ENCODE measurements at regions not wholly inside any gene's neighbourhood (a gene's known extent, or its start where the extent isn't known, plus 50 kb on each side); places are given as distances from the start of the nearest gene placed in this dataset.

DNA sequence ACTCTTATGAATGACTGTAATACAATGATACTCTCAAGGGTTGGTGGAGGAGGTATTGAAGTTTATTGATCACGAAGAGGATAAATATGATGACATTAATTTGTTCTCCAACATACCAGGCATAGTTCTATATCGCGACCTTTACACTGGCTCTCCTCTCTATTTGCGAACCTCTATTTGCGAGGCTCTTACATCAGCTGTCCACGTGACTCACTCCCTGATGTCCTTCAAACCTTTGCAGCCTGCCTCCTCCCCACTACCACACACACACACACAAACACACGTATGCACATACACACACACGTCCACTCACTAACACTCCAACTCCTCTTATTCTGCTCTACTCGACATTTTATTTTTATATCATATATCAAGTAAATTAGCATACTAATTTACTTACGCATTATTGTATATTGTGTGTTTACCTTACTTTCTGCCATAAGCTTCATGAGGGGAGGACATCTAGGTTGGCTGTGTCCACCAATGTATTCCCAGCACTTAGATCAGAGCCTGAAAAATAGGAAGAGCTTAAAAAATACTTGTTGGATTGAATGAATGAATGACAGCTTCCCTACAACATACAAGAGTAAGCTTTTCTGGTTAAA, 53.3 kb upstream of the TNFRSF21 start (continued):
- TF ChIP-seq GPN1 (CRISPR knock-in tag; IDR thresholded peaks at IDR 0.05; ENCODE audit: borderline replicate concordance) = no peak
- TF ChIP-seq FOXO1 (CRISPR knock-in tag; IDR thresholded peaks at IDR 0.05) = peak; percentile 53; the same call in 1 of the 2 replicates
- peak; percentile 41; the same call in 1 of the 2 replicates for TF ChIP-seq FOXA1 (IDR thresholded peaks at IDR 0.05)
- TF ChIP-seq FOXA1 (CRISPR knock-in tag; IDR thresholded peaks at IDR 0.05) = peak; percentile 73; the same call in 1 of the 2 replicates
- TF ChIP-seq, protein P1, sequence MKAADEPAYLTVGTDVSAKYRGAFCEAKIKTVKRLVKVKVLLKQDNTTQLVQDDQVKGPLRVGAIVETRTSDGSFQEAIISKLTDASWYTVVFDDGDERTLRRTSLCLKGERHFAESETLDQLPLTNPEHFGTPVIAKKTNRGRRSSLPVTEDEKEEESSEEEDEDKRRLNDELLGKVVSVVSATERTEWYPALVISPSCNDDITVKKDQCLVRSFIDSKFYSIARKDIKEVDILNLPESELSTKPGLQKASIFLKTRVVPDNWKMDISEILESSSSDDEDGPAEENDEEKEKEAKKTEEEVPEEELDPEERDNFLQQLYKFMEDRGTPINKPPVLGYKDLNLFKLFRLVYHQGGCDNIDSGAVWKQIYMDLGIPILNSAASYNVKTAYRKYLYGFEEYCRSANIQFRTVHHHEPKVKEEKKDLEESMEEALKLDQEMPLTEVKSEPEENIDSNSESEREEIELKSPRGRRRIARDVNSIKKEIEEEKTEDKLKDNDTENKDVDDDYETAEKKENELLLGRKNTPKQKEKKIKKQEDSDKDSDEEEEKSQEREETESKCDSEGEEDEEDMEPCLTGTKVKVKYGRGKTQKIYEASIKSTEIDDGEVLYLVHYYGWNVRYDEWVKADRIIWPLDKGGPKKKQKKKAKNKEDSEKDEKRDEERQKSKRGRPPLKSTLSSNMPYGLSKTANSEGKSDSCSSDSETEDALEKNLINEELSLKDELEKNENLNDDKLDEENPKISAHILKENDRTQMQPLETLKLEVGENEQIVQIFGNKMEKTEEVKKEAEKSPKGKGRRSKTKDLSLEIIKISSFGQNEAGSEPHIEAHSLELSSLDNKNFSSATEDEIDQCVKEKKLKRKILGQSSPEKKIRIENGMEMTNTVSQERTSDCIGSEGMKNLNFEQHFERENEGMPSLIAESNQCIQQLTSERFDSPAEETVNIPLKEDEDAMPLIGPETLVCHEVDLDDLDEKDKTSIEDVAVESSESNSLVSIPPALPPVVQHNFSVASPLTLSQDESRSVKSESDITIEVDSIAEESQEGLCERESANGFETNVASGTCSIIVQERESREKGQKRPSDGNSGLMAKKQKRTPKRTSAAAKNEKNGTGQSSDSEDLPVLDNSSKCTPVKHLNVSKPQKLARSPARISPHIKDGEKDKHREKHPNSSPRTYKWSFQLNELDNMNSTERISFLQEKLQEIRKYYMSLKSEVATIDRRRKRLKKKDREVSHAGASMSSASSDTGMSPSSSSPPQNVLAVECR (CRISPR knock-in tag; IDR thresholded peaks at IDR 0.05; ENCODE audit: borderline replicate concordance) = no peak
- TF ChIP-seq, protein P2, sequence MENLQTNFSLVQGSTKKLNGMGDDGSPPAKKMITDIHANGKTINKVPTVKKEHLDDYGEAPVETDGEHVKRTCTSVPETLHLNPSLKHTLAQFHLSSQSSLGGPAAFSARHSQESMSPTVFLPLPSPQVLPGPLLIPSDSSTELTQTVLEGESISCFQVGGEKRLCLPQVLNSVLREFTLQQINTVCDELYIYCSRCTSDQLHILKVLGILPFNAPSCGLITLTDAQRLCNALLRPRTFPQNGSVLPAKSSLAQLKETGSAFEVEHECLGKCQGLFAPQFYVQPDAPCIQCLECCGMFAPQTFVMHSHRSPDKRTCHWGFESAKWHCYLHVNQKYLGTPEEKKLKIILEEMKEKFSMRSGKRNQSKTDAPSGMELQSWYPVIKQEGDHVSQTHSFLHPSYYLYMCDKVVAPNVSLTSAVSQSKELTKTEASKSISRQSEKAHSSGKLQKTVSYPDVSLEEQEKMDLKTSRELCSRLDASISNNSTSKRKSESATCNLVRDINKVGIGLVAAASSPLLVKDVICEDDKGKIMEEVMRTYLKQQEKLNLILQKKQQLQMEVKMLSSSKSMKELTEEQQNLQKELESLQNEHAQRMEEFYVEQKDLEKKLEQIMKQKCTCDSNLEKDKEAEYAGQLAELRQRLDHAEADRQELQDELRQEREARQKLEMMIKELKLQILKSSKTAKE (CRISPR knock-in tag; IDR thresholded peaks at IDR 0.05; ENCODE audit: borderline replicate concordance) = no peak
- TF ChIP-seq ZNF101 (CRISPR knock-in tag; IDR thresholded peaks at IDR 0.05; ENCODE audit: borderline replicate concordance, low read depth) = no peak
- TF ChIP-seq NFYC (CRISPR knock-in tag; IDR thresholded peaks at IDR 0.05) = no peak
- TF ChIP-seq, protein P3, sequence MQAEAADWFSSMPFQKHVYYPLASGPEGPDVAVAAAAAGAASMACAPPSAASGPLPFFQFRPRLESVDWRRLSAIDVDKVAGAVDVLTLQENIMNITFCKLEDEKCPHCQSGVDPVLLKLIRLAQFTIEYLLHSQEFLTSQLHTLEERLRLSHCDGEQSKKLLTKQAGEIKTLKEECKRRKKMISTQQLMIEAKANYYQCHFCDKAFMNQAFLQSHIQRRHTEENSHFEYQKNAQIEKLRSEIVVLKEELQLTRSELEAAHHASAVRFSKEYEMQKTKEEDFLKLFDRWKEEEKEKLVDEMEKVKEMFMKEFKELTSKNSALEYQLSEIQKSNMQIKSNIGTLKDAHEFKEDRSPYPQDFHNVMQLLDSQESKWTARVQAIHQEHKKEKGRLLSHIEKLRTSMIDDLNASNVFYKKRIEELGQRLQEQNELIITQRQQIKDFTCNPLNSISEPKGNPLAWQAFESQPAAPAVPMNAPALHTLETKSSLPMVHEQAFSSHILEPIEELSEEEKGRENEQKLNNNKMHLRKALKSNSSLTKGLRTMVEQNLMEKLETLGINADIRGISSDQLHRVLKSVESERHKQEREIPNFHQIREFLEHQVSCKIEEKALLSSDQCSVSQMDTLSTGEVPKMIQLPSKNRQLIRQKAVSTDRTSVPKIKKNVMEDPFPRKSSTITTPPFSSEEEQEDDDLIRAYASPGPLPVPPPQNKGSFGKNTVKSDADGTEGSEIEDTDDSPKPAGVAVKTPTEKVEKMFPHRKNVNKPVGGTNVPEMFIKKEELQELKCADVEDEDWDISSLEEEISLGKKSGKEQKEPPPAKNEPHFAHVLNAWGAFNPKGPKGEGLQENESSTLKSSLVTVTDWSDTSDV (CRISPR knock-in tag; IDR thresholded peaks at IDR 0.05) = no peak
- TF ChIP-seq, protein P4, sequence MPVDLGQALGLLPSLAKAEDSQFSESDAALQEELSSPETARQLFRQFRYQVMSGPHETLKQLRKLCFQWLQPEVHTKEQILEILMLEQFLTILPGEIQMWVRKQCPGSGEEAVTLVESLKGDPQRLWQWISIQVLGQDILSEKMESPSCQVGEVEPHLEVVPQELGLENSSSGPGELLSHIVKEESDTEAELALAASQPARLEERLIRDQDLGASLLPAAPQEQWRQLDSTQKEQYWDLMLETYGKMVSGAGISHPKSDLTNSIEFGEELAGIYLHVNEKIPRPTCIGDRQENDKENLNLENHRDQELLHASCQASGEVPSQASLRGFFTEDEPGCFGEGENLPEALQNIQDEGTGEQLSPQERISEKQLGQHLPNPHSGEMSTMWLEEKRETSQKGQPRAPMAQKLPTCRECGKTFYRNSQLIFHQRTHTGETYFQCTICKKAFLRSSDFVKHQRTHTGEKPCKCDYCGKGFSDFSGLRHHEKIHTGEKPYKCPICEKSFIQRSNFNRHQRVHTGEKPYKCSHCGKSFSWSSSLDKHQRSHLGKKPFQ (CRISPR knock-in tag; IDR thresholded peaks at IDR 0.05; ENCODE audit: insufficient replicate concordance) = no peak
- TF ChIP-seq RXRA (CRISPR knock-in tag; IDR thresholded peaks at IDR 0.05) = no peak; the same call in 1 of the 2 replicates
- TF ChIP-seq ZNF292 (CRISPR knock-in tag; IDR thresholded peaks at IDR 0.05; ENCODE audit: borderline replicate concordance, low read depth) = no peak
- TF ChIP-seq HOXA9 (CRISPR knock-in tag; IDR thresholded peaks at IDR 0.05; ENCODE audit: borderline replicate concordance) = no peak
- peak; percentile 76; the same call in 1 of the 2 replicates for TF ChIP-seq SSRP1 (CRISPR knock-in tag; IDR thresholded peaks at IDR 0.05)
- peak; percentile 60; the same call in 1 of the 2 replicates for TF ChIP-seq KDM6A (CRISPR knock-in tag; IDR thresholded peaks at IDR 0.05; ENCODE audit: low read depth)
- TF ChIP-seq SP2 (CRISPR knock-in tag; IDR thresholded peaks at IDR 0.05) = no peak
- TF ChIP-seq RCOR2 (CRISPR knock-in tag; IDR thresholded peaks at IDR 0.05) = no peak
- no peak for TF ChIP-seq PHF20 (CRISPR knock-in tag; IDR thresholded peaks at IDR 0.05)
- TF ChIP-seq SOX6 (IDR thresholded peaks at IDR 0.05) = no peak
- peak; percentile 95 for TF ChIP-seq SOX6 (CRISPR knock-in tag; IDR thresholded peaks at IDR 0.05)
- peak; percentile 61; the same call in 1 of the 2 replicates for TF ChIP-seq FOXP1 (IDR thresholded peaks at IDR 0.05)
- TF ChIP-seq FOXP1 (CRISPR knock-in tag; IDR thresholded peaks at IDR 0.05) = peak; percentile 48; the same call in 1 of the 2 replicates

Data from HepG2 (cell line).